GM12892 (cell line): ENCODE measurements at regions not wholly inside any gene's neighbourhood (a gene's known extent, or its start where the extent isn't known, plus 50 kb on each side); places are given as distances from the start of the nearest gene placed in this dataset.

Experiments used
- POLR2A ChIP-seq: IDR thresholded peaks from 2 replicates; pipeline ENCODE4 v1.6.1; 2011; ENCODE audit warnings: low read depth, low read length, control low read depth
- TAF1 ChIP-seq: IDR thresholded peaks from 2 replicates; pipeline ENCODE4 v1.6.1; 2011; ENCODE audit warnings: low read depth, mild to moderate bottlenecking, control low read depth, low read length, borderline replicate concordance

GRCh38 chr4:159495515-159496236, 392.8 kb downstream of the RAPGEF2 start:
- no peak for TF ChIP-seq TAF1
- no peak for TF ChIP-seq POLR2A
